SKM-1 treated with dmso at 0.1 percent for 144 hours (cell line): ENCODE measurements at regions not wholly inside any gene's neighbourhood (a gene's known extent, or its start where the extent isn't known, plus 50 kb on each side); places are given as distances from the start of the nearest gene placed in this dataset.
"Not testable (repeated sequence)": the region's sequence is repeated elsewhere in the genome, so short reads cannot be mapped to it uniquely, and the experiment has no call there.

Source experiments
- DNase-seq: peaks from one replicate; lab custom pipeline; 2025; ENCODE audit not compliant: unreplicated experiment; lab: John Stamatoyannopoulos, UW

- no peak for DNase-seq
Observed at GRCh38 chrX:131821945-131822622, 201.0 kb upstream of the STK26 start.

GRCh38 chrX:131826572-131826971 lies 196.5 kb upstream of the STK26 start:
- no peak for DNase-seq

- DNase-seq, result no peak
Observed at GRCh38 chrX:131827935-131828334, 195.2 kb upstream of the STK26 start.

- no peak for DNase-seq
Observed at GRCh38 chrX:131828482-131828881, 194.6 kb upstream of the STK26 start.

GRCh38 chrX:131830400-131831184 lies 192.5 kb upstream of the STK26 start:
- DNase-seq, result no peak

- DNase-seq, result no peak
Observed at GRCh38 chrX:131831185-131831520, 191.9 kb upstream of the STK26 start.

GRCh38 chrX:131836161-131836560 lies 186.9 kb upstream of the STK26 start:
- no peak for DNase-seq

GRCh38 chrX:131837325-131837724 lies 185.8 kb upstream of the STK26 start:
- DNase-seq, result no peak

GRCh38 chrX:131840799-131841495 lies 182.2 kb upstream of the STK26 start:
- no peak for DNase-seq

- peak; percentile 19 for DNase-seq
Observed at GRCh38 chrX:131841496-131842437, 181.3 kb upstream of the STK26 start.

GRCh38 chrX:131843987-131844386 lies 179.1 kb upstream of the STK26 start:
- no peak for DNase-seq

GRCh38 chrX:131845201-131845600 lies 177.9 kb upstream of the STK26 start:
- DNase-seq, result no peak

- no peak for DNase-seq
Observed at GRCh38 chrX:131845771-131846170, 177.3 kb upstream of the STK26 start.

GRCh38 chrX:131850964-131851363 lies 172.1 kb upstream of the STK26 start:
- not testable (repeated sequence) for DNase-seq

GRCh38 chrX:131853440-131853839 lies 169.7 kb upstream of the STK26 start:
- DNase-seq, result no peak

- DNase-seq, result no peak
Observed at GRCh38 chrX:131854581-131854980, 168.5 kb upstream of the STK26 start.

GRCh38 chrX:131861088-131861787 lies 161.9 kb upstream of the STK26 start:
- no peak for DNase-seq

GRCh38 chrX:131862321-131862720 lies 160.8 kb upstream of the STK26 start:
- no peak for DNase-seq

- no peak for DNase-seq
Observed at GRCh38 chrX:131869182-131869581, 153.9 kb upstream of the STK26 start.

- DNase-seq, result no peak
Observed at GRCh38 chrX:131874300-131874699, 148.8 kb upstream of the STK26 start.
